KOPT-K1 (cell line): ENCODE measurements at regions not wholly inside any gene's neighbourhood (a gene's known extent, or its start where the extent isn't known, plus 50 kb on each side); places are given as distances from the start of the nearest gene placed in this dataset.

Source experiments
- H3K27ac ChIP-seq: fragments of 200-600 bp; sonication (generic); 2 replicates; pipeline ENCODE4 v1.5.1; 2016; ENCODE audit warnings: antibody characterized with exemption, mild to moderate bottlenecking, low read depth, low read length; ENCODE audit not compliant: poor library complexity, severe bottlenecking
- H3K36me3 ChIP-seq: fragments of 200-600 bp; sonication (generic); 2 replicates; pipeline ENCODE4 v1.5.1; 2017; ENCODE audit warnings: antibody characterized with exemption, mild to moderate bottlenecking, low read length, moderate library complexity; ENCODE audit not compliant: insufficient read depth
- H3K9me3 ChIP-seq: fragments of 200-600 bp; sonication (generic); 2 replicates; pipeline ENCODE4 v1.5.1; 2017; ENCODE audit warnings: antibody characterized with exemption, low read length, mild to moderate bottlenecking; ENCODE audit not compliant: insufficient read depth, poor library complexity, severe bottlenecking

DNA sequence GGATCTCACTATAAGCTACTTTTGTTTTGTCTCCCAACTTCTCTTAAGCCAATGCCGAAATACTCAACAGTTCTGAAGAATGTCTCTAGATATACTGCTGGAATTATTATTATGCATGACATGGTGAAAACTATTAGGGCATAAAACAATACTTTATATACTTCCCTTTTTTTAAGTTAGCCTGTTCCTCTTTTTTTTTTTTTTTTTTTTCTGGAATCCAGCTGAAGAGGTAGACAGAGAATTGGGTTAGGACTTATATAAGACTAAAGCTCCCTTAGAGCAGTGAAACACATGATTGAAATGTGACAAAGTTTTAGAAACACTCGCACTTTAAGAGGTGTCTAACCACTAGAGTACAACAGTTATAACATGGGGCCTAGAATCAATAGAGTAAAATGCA is 850.9 kb upstream of the PCDH9 start:
- H3K9me3 ChIP-seq, result no peaks in the 10 kb centered on the region
- H3K27ac ChIP-seq, result no peak overlapping the region
- H3K36me3 ChIP-seq, result no peaks in the 10 kb centered on the region

DNA sequence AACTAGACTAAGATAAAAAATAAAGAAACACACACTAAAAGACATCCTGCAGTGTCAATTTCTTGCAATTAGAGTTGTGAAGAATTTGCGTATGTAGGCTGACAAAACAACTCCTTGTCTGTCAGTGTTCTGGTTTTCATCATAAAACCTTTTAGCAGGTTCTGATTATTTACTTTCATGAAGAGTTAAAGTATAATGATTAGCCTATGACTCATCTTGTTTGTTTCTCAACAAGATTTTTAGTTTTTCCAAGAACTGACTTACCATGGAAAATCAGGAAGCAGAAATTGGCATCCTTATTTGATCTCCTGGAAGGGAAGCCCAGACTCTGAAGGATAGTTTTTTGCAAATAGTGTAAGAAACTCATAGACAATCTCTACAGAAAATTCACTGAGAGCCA is 848.7 kb upstream of the PCDH9 start:
- no peak overlapping the region for H3K27ac ChIP-seq
- H3K9me3 ChIP-seq, result no peaks in the 10 kb centered on the region
- H3K36me3 ChIP-seq, result no peaks in the 10 kb centered on the region

DNA sequence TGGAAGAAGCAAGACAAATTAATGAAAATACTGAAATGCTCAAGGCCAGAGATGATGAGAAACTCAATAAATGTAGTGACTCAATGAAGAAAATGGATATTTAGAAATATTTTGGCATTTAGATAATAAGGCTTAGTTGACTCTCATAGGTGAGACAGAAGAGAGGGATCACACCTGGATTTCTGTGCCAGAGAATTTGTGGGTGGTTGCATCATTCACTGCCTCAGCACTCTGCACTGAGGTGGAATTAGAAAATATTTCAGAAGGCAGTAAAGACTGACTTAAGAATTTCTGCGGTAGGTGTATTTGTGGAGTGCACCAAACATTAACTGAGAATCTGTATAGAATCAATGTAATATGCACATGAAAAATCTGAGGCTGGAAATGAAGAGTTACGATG is 848.3 kb upstream of the PCDH9 start:
- H3K27ac ChIP-seq, result no peak overlapping the region

DNA sequence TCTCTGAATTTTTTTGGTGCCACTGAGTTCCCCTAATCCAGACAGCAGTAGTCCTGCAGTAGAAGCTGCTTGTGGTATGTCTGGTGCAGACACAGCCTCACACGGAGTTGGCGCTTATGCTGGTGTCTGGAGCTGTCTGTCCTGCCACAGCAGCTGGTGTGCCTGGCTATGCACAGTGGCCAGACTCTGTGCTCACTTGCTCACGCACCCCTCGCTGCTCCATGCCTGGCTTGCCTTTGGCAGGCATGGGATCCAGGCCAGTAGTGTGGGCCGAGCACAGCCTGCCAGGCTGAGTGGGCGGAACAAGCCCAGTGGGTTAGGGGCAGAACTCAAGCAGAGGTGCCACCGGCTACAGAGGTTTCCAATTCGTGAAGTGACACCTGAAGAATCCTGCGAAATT is 845.9 kb upstream of the PCDH9 start:
- Histone ChIP-seq H3K27ac (no peak overlapping the region), H3K36me3 (no peaks in the 10 kb centered on the region), H3K9me3 (no peaks in the 10 kb centered on the region)

More for the DNA sequence above, 848.3 kb upstream of the PCDH9 start:
- no peaks in the 10 kb centered on the region for H3K9me3 ChIP-seq
- no peaks in the 10 kb centered on the region for H3K36me3 ChIP-seq

DNA sequence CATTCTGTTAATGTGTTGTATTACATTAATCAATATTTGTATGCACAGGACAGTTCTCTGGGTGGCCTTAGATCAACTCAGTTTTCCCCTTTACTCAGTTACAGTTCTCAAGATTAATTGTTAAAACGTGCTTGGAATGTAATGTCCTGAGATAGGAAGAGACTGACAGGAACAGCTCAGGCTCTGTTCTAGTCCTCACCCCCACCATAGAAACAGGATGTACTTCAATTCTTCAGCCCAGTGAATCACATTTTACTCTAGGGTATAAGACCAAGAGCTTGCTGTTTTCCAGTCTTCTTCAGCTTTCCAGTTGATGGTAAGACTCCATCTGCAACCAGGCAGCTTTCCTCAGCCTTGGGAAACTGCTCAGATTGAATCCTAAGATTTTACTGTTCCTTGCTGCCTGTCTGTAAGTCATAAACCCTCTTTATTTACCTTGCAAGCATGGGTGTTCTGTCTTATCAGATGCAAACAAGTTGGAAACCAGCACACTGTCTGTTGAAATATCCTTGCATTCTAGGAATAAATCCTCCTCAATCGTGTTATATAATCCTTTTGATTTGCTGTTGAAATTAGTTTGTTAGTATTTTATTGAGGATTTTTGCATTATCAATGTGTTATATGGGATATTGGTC is 836.9 kb upstream of the PCDH9 start:
- H3K36me3 ChIP-seq, result no peaks in the 10 kb centered on the region
- H3K9me3 ChIP-seq, result no peaks in the 10 kb centered on the region
- H3K27ac ChIP-seq, result no peak overlapping the region

DNA sequence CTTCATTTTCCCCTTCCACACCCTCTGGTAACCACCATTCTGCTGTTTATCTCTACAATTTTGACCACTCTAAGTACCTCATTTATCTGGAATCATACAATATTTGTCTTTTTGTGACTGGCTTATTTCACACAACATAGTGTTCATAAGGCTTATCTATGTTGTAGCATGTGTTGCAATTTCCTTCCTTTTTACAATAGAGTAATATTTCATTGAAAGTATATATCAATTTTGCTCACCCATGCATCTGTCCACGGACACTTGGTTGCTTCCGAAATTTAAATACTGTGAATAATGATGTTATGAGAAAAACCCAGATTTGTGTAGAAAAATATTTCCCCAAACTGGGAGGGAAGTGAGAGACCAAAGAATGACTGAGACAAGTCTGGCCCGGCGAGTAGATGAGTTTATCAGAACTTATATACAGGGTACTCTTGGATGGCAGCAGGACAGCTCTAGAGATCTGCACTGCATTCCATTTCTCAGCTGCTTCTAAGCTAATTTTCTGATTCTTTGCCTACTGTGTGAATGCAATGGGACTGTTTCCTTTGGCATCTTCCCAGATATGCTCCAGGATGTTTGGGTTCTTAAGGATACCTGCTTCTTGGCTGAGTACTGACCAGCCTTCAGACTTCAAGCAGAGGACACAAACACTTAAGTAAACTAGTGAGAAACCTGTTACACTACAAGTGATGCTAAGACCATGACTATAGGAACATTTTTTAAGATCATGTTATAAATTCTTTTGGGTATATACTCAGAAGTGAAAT is 834.0 kb upstream of the PCDH9 start:
- Histone ChIP-seq H3K9me3 (no peaks in the 10 kb centered on the region), H3K36me3 (no peaks in the 10 kb centered on the region), H3K27ac (no peak overlapping the region)

DNA sequence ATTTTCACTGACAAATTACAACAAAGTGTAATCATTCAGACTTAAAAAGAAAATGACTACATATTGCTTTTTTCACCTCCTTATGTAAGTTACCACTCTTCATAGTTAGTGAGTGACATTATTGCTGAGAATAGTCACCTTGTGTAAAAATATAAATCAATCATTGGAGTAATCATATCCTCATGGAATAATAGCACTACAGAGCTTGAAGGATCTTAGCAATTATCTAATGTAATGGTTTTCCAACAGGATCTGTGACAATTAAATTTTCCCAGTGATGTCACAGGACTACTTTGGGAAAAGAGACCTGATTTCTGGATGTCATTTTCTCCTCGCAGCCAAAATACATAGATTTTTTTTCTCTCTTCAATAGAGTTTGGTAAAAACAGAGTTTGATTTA is 833.0 kb upstream of the PCDH9 start:
- Histone ChIP-seq H3K36me3 (no peaks in the 10 kb centered on the region), H3K27ac (no peak overlapping the region), H3K9me3 (no peaks in the 10 kb centered on the region)

DNA sequence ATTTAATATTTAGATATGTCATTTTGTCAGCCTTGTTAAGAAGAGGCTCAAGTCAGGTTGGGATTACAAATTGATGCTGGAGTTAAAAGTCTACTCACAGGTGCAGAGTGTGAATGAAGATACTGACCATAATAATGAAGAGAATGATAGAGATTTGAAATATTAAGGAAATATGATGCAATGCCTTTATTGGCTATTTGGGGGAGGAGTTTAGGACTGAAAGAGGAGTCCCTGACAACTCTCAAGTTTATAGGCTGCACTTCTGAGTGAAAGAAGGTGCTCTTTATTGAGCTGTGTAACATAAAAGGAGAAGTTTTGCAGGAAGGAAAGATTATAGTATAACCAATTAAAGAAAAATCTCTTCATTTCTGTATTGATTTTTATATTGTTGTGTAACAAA is 827.7 kb upstream of the PCDH9 start:
- H3K36me3 ChIP-seq, result no peaks in the 10 kb centered on the region
- H3K9me3 ChIP-seq, result no peaks in the 10 kb centered on the region
- H3K27ac ChIP-seq, result no peak overlapping the region

DNA sequence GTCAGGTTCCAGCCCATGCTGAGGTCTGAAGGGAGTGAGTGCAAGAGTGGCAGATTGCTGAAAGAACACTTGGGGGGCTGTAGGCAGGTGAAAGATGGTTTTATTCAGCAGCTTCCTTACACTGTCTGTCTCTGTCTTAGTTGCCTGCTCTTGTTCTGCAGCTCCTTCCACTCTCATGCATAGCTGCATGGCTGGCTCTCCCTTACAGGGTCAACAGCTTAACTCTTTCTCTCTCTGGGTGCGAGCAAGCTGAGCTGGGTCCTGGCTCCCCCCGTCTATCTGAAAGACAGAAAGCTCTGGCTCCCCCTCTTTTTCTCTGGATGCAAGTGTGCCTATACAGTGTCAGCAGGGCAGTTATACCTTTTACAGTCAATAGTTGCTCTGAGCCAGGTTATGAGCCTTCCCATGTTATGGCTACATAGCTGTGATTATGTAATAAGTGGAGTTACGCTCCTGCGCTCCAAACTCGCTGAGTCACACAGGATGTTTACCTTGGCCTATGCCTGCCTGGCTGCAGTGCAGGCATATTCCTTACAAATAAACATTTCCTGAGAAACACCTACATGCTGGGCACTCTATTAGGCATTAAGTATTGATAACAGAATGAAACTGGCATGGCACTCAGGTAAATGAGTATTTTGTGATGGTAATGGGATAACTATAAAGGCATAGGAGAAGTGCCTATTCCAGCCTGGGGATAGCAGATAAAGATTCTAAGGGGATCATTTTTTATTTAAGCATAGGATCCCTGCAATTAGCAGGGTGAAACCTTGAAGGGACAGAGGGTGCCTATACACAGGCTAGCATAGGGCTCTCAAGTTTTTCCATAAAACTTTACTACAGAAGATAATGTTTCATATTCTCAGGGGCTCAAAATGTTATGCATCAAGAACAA is 826.9 kb upstream of the PCDH9 start:
- no peaks in the 10 kb centered on the region for H3K36me3 ChIP-seq
- no peaks in the 10 kb centered on the region for H3K9me3 ChIP-seq
- H3K27ac ChIP-seq, result no peak overlapping the region

DNA sequence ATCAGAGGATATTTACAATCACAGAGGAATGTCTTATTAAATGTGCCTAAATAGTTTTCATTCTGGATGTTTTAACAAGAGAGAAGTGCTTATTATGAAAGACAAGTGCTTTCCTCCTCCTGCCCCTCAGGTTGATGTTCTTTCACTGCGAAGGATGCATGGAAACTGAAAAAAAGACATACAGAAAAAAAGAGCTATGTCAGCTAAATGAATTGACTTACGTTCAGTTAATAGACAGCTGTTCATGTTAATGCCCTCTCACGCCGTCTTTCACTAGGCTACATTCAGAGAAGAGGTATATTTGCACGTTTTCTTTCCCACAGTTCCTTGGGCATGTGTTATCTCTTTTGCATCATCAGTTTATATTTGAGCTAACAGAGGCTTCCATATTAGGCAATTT is 821.8 kb upstream of the PCDH9 start:
- no peaks in the 10 kb centered on the region for H3K9me3 ChIP-seq
- no peak overlapping the region for H3K27ac ChIP-seq

DNA sequence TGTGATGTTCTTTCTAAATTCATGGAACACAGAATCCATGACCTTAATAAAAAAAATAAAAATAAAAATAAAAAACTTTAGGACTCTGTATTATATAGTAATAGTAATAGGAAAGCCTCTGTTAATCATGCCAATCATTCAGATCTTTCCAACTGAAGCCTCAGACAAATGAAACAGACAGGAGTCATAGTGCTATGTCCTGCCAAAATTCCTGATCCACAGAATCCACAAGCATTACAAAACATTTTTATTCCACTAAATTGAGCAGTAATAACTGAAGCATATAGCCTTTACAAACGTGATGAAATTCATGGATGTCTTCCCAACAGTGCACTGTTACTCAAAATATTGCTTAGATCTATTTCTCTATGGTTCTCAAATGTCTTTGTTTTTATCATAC is 820.6 kb upstream of the PCDH9 start:
- H3K36me3 ChIP-seq, result no peaks in the 10 kb centered on the region
- H3K27ac ChIP-seq, result no peak overlapping the region
- no peaks in the 10 kb centered on the region for H3K9me3 ChIP-seq

More for the DNA sequence above, 821.8 kb upstream of the PCDH9 start:
- H3K36me3 ChIP-seq, result no peaks in the 10 kb centered on the region

DNA sequence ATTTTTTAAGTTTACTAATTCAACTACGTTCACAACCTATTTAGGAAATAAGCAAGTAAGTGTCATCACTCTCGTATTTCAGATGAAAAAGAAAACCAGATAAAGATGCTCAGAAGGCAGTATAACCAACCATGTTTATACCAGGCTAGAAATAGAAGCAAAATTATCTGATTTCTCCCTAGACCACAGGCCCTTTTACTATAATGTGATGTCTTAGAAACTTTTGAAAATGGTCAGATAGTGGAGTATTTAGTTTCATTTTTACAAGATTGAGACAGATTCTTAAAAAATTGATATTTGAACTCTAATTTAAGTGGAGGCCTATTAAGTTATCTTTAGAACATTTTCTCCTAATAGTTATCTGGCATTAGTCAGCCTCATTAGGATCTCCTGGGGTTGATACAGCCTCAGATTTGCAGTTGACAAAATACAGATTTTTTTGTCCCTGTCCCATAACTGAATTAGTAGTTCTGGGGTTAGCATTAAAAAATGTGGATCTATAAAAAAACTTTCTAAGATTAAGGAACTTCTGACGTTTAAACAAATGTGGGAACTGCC is 818.7 kb upstream of the PCDH9 start:
- Histone ChIP-seq H3K27ac (no peak overlapping the region), H3K9me3 (no peaks in the 10 kb centered on the region), H3K36me3 (no peaks in the 10 kb centered on the region)

DNA sequence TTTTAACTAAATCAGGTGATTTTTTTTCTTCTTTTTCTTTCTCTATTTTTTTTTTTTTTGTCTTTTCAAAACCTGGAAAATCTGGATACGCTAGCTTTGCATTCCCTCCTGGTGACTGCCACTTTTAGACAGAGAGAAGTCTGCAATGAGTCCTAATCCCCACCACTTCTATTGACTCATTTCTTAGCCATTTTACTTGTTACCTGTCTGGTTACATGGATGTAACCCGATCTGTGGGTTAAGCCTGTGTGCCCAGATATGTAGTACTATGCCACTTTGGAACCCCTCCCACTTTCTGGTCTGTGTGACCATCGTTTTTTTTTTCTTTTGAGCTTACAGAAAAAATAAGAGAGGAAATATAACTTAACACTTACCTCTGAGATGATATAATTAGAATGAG is 817.8 kb upstream of the PCDH9 start:
- H3K36me3 ChIP-seq, result no peaks in the 10 kb centered on the region
- no peak overlapping the region for H3K27ac ChIP-seq
- no peaks in the 10 kb centered on the region for H3K9me3 ChIP-seq

DNA sequence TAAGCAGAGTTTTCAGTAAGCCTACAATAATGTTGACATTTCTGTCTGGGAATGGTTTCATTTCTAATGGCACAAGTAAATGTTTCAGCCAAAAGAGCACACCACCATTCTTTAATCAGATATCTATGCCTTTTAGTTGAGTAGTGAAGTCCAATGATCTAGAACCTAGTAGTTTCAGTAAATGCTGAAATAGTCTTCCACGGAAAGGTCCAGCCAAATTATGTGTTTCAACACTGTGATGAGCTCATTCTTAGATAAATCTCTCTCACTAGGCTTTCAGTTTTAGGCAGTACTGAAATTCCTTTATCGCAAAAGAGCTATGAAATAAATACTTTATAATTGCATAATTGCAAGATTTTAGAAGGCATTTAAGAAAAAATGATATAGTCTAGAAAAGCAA is 816.8 kb upstream of the PCDH9 start:
- no peaks in the 10 kb centered on the region for H3K9me3 ChIP-seq
- H3K27ac ChIP-seq, result no peak overlapping the region
- H3K36me3 ChIP-seq, result no peaks in the 10 kb centered on the region

DNA sequence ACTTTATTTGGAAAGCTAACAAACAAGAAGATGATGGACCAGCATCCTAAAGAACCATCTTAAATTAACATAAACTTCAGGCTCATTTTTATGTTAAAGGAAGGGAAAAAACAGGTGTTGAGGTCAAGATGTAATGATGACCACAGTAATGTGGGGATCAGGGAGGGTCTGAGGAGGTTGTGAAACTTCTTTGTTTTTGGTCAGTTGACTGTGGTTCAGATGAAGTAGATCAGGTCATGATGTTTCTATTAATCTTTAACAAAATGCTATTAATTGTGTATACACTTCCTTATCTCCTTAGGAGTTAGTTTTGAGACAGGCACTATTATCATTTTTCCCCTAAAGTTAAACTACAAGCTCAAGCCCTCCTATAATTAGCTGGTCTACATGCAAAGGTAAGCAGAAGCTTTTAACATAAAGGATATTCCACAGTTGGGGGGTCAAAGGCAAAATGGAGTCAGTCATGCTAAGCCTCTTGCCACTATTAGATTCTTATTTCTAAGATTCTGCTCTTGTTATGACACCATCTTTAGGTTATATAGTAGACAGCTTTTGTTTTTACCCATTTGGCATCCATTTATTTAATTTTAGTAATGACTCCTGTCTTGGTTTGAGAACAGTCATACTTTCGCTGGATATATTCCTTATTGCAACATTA is 800.1 kb upstream of the PCDH9 start:
- Histone ChIP-seq H3K9me3 (no peaks in the 10 kb centered on the region), H3K36me3 (no peaks in the 10 kb centered on the region), H3K27ac (no peak overlapping the region)
